SK-N-DZ (cell line): ENCODE measurements at regions not wholly inside any gene's neighbourhood (a gene's known extent, or its start where the extent isn't known, plus 50 kb on each side); places are given as distances from the start of the nearest gene placed in this dataset.

Source experiments
- DNase-seq: peaks from one replicate; pipeline ENCODE4 v3.0.0-alpha.2; 2015; ENCODE audit warnings: low spot score

- DNase-seq: no peak
Observed at GRCh38 chr15:77738038-77738370, 105.3 kb upstream of the LINGO1 start.

GRCh38 chr15:77737238-77738037 lies 104.7 kb upstream of the LINGO1 start:
- DNase-seq: no peak

DNA sequence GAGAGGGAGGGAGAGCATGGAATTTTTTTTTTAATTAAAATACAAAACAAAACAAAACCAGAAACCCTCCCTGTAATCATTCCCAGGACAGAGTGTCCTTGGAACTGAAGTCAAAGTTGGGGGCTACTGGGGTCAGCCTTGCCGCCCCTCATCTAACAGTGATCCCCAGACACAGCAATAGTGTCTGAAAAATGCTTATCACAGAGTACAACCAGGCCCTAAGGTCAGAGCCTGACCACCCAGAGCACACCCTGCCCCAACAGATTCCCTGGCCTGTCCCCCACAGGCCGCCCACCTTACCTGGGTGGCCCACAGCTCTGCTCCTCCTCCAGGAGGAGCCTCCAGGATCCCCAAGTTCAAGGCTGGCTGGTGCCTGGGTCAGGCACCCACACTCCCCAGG lies 101.6 kb upstream of the LINGO1 start:
- DNase-seq: no peak

DNA sequence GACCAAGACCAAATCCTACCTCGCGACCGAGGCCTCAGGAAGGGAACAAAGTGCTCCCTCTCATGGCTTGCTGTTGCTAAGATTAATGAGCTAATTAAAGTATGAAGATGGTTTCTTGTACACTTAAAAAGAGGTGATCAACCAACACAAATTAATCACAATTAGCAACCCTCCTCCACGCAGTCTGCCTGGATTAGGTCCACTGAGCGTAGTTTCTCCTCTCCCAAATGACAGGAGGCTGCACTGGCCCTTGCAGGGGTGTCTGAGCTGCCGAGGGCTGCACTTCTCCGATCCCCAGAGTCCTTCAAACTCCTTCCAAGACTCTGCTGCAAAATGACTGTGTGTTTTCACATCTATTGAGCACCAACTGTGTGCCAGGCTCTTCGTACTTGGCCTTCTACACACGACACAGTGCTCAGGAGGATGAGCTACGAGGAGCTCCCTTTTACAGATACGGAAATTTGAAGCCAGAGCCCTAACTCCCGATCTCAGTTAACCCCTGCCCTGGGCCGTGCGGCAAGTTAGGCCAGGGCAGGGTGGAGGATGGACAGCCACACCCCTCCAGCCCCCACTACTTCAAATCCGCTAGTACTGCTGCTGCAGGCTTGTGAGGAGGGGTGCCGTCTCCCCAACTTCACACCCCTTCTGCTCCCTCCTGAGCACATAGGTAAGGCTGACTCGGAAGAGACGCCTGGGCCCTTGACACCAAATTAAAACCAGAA lies 101.0 kb upstream of the LINGO1 start:
- no peak for DNase-seq

DNA sequence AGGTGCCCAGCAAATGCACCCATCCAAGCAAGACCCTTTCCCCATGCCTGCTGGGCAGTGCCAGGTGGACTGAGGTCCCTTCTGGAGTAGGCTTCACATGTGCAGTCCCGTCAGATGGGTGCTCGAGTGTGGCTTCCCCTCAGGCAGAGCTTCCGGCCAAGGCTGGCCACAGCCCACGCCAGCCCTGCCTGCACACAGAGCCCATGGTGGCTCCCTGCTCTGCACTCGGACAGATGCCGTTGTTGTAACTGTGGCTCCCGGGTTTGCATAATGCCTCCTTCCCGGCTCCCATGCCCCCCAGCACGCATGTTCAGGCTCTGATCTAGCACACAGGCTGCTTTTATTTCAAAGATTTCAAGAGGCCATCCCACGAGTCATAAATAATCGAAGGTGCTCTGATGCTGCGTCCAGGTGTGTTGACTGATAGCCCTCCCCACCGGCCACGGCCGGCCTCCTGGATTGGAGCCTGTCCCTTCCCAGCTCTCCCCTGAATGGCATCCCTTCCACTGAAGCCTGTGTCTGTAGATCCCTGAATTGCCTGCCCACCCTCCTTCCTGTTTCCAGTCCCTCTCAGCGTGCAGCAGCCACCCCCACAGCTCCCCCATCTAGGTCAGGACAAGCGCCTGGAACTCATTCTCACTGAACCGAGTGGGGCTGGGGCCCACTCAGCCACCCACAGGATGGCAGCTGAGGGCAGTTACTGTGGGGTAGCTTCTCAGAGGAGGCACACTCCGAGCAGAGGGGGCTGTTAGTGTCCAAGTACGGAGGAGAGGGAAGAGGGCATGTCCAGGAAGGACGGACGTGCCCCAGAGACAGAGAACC lies 100.0 kb upstream of the LINGO1 start:
- no peak for DNase-seq

GRCh38 chr15:77731945-77732344 lies 99.2 kb upstream of the LINGO1 start:
- no peak for DNase-seq

GRCh38 chr15:77731067-77731466 lies 98.4 kb upstream of the LINGO1 start:
- DNase-seq: no peak

DNA sequence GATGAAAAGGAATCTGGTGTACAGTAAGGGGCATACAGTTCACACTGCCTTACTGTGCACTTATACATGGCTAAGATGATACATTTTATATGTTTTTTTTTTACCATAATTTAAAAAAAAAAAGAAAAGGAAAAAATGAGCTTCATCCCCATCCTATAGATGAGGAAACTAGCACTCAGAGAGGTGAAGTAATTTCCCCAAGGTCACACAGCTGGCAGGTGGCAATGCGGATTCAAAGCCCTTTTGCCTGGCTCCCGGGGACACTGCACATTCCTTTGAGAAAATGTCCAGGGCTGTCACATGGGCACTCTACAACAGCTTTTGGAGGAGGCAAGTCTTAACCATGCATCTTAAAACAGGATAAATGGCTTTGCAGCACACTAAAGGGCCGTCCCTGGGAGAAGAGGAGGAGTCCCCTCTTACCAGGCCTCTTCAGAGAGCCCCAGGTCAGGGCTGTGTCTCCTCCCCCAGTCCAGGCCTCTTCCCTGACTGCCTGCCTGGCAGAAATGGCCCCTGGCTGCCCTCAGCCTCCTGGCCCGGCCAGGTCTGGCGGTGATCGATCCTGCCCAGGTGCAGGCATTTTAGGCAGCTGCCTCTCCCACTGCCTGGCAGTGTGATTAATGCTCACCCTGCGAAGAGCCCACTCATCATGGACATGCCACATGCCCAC lies 95.1 kb upstream of the LINGO1 start:
- DNase-seq: no peak

DNA sequence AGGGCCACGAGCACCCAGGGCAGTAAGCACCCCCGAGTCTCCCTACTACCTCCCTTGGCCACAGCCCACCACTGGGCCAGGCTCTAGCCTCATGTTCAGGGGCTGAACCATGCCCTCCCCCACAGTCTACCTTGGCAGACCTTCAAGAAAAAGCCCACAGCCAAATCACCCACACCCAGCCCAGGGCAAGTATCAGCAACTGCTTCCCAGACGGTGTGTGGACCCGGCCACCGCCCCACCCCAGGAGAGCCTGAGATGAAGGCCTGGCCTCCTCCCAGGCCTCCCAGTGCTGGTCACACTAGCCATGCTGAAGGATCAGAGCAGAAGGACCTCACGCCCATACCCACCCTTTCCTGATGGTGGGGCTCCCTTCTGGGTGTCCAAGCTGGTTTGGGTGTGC lies 92.0 kb upstream of the LINGO1 start:
- no peak for DNase-seq

GRCh38 chr15:77723756-77724155 lies 91.0 kb upstream of the LINGO1 start:
- DNase-seq: no peak

- DNase-seq: no peak
Observed at GRCh38 chr15:77722759-77723460, 90.2 kb upstream of the LINGO1 start.

DNA sequence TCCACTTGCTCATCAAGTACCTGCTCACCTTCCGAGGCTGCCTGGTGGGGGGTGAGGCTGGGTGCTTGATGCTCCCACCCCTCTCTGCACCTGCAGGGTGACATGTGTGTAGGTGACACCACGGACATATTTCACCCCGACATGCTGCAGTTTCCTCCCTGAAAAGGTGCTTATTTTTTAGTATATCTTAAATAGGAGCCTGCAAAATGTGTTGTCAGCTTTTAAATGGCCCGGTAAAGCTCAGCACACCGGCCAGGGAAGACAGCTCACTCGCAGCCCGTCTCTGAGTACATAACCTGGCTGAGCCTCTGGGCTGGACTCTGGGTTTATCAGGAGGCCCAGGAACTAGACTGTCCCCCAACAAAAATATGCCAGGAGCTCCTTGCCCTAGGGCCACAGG lies 89.3 kb upstream of the LINGO1 start:
- DNase-seq: no peak

- DNase-seq: peak; percentile 53
Observed at GRCh38 chr15:77720655-77721054, 87.9 kb upstream of the LINGO1 start.

DNA sequence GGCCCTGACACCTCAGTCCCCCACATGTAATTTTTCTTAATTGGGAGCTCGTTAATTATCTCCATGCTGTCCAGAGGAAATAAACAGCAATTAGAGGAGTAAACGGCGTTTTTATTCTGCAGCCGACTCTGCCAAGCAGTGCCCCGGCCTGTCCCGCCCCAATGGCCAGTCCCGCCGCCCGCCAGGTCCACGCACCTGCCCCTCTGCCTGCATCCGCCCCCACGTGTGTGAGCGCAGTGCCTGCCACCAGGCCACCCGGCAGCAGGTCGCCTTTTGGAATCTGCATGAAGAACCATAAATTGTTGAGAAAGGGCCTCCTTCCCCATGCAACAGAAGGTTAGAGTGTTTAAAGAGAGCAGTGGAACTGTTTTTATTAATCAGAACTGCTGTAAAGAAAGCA lies 87.5 kb upstream of the LINGO1 start:
- DNase-seq: no peak

GRCh38 chr15:77719450-77719849 lies 86.7 kb upstream of the LINGO1 start:
- no peak for DNase-seq

DNA sequence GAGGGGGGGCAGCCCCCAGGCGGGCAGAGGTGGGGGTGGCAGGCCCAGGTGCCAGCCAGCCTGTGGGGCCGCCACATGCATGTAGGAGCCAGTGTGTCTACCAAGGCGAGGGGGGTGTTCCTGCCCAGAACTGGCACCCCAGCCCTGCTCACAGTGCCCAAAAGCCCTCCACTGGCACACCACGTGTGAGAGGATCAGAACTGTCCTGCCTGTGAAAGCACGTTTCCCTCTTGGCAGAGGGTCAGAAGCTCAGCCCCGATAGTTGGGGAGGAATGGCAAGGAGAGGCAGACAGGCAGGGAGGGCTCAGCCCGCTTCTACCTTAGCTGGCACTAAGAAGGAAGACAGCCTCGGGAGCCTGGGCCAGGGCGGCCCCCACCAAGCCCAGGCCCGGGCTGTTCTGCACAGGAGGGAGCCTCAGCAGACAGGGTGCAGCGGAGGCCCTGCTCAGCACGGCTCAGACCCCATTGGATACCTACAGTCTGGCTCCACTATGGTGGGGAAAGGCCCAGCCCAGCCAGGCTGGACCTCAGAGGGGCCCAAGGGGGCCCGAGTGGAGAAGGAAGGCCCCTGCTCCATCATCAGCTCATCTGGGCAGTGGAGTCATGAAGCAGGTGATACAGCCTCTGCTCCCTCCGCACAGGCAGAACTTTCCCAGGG lies 84.8 kb upstream of the LINGO1 start:
- no peak for DNase-seq

- DNase-seq: no peak
Observed at GRCh38 chr15:77716632-77717332, 84.1 kb upstream of the LINGO1 start.

- DNase-seq: no peak
Observed at GRCh38 chr15:77715860-77716259, 83.1 kb upstream of the LINGO1 start.

DNA sequence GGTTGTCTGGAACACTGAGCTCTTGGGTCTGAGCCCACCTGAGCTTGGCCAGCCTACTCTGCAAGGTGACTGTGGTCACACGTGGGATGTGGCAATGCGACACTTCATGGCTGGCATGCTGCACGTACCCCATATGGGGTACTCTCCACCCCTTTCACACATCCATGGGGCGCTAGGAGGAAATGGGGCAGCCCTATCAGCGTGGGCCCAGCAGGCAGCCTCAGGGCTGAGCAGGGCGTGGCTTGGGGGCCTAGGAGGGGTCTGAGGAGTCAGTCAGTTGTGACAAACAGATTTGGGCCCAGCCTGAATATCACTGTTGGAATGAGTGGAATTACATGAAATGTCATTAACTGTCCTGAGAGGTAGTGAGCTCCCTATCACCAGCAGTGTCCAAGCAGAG lies 82.3 kb upstream of the LINGO1 start:
- no peak for DNase-seq

DNA sequence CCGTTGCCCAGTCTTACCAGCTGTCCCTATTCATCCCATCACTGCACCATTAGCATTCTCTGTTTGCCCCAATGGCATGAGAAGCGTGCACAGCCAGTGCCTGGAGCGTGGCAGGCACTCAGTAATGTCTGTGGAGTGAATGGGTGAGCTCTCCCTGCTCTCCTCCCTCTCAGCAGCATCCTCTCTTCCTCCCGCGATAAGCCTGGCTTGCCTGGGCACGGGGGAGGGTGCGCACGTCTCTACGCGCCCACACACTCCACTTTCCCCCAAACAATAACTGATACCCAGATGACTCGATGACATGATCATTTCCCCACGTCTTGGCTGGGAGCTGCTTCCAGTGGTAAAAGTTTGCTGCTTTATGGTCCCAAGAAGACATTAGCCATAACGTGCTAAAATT lies 81.8 kb upstream of the LINGO1 start:
- no peak for DNase-seq
